Stimulated activated CD8-positive, alpha-beta memory T cell treated with anti-CD3 and anti-CD28 coated beads, Interleukin-4, amount 100 ng/mL, for 48 hours (primary cell): ENCODE measurements at regions not wholly inside any gene's neighbourhood (a gene's known extent, or its start where the extent isn't known, plus 50 kb on each side); places are given as distances from the start of the nearest gene placed in this dataset.
"Not testable (repeated sequence)": the region's sequence is repeated elsewhere in the genome, so short reads cannot be mapped to it uniquely, and the experiment has no call there.

Experiments used
- DNase-seq: peaks from one replicate; pipeline ENCODE4 v3.0.0-alpha.2; 2020

GRCh38 chr19:37303591-37304171, 67.2 kb upstream of the ZNF527 start:
- DNase-seq = no peak

GRCh38 chr19:37304190-37304883, 66.6 kb upstream of the ZNF527 start:
- peak; percentile 45 for DNase-seq

- DNase-seq = no peak
Observed at GRCh38 chr19:37304884-37305255, 66.0 kb upstream of the ZNF527 start.

- DNase-seq = no peak
Observed at GRCh38 chr19:37306383-37306963, 64.4 kb upstream of the ZNF527 start.

GRCh38 chr19:37309834-37310575, 60.9 kb upstream of the ZNF527 start:
- no peak for DNase-seq

- DNase-seq = peak; percentile 56
Observed at GRCh38 chr19:37312531-37313334, 58.2 kb upstream of the ZNF527 start.

- DNase-seq = no peak
Observed at GRCh38 chr19:37313335-37313627, 57.6 kb upstream of the ZNF527 start.

GRCh38 chr19:37317403-37318209, 53.3 kb upstream of the ZNF527 start:
- DNase-seq = peak; percentile 93

- not testable (repeated sequence) for DNase-seq
Observed at GRCh38 chr19:37320988-37321387, 49.9 kb upstream of the ZNF527 start.
